ENCODE measurements at regions not wholly inside any gene's neighbourhood (a gene's known extent, or its start where the extent isn't known, plus 50 kb on each side); places are given as distances from the start of the nearest gene placed in this dataset.

GRCh38 chr5:10875201-10875768 is 114.3 kb upstream of the DAP start:
- no peak for DNase-seq

- DNase-seq = no peak
These were observed 113.5 kb upstream of the DAP start for GRCh38 chr5:10874541-10874940.

GRCh38 chr5:10870791-10871190 is 109.8 kb upstream of the DAP start:
- DNase-seq = no peak

GRCh38 chr5:10868956-10869355 is 107.9 kb upstream of the DAP start:
- DNase-seq = no peak

GRCh38 chr5:10867389-10868303 is 106.6 kb upstream of the DAP start:
- DNase-seq = no peak

GRCh38 chr5:10866913-10867312 is 105.9 kb upstream of the DAP start:
- DNase-seq = no peak

- DNase-seq = peak; percentile 14
These were observed 102.8 kb upstream of the DAP start for GRCh38 chr5:10863763-10864383.

GRCh38 chr5:10862085-10862484 is 101.1 kb upstream of the DAP start:
- no peak for DNase-seq

GRCh38 chr5:10861423-10861790 is 100.4 kb upstream of the DAP start:
- DNase-seq = no peak

GRCh38 chr5:10860645-10861422 is 99.8 kb upstream of the DAP start:
- DNase-seq = no peak

GRCh38 chr5:10860196-10860543 is 99.1 kb upstream of the DAP start:
- no peak for DNase-seq

GRCh38 chr5:10859393-10860195 is 98.6 kb upstream of the DAP start:
- DNase-seq = no peak

- no peak for DNase-seq
These were observed 97.9 kb upstream of the DAP start for GRCh38 chr5:10858945-10859344.

- DNase-seq = no peak
These were observed 97.3 kb upstream of the DAP start for GRCh38 chr5:10858307-10858706.

- DNase-seq = no peak
These were observed 96.3 kb upstream of the DAP start for GRCh38 chr5:10857338-10857733.

- DNase-seq = no peak
These were observed 95.8 kb upstream of the DAP start for GRCh38 chr5:10856683-10857337.

- no peak for DNase-seq
These were observed 95.0 kb upstream of the DAP start for GRCh38 chr5:10856071-10856470.

- no peak for DNase-seq
These were observed 93.7 kb upstream of the DAP start for GRCh38 chr5:10854506-10855277.

GRCh38 chr5:10853154-10853553 is 92.1 kb upstream of the DAP start:
- no peak for DNase-seq

GRCh38 chr5:10849278-10849677 is 88.2 kb upstream of the DAP start:
- no peak for DNase-seq

GRCh38 chr5:10844016-10844415 is 83.0 kb upstream of the DAP start:
- no peak for DNase-seq

Data from activated CD4-positive, alpha-beta T cell treated with anti-CD3 and anti-CD28 coated beads for 1 hour (primary cell).